Stimulated activated CD4-positive, alpha-beta T cell treated with anti-CD3 and anti-CD28 coated beads, Interleukin-4, amount 100 ng/mL, for 48 hours (primary cell): ENCODE measurements at regions not wholly inside any gene's neighbourhood (a gene's known extent, or its start where the extent isn't known, plus 50 kb on each side); places are given as distances from the start of the nearest gene placed in this dataset.

Source experiments
- DNase-seq, 2 donors: peaks; one replicate each; pipeline ENCODE4 v3.0.0-alpha.2; 2020; ENCODE audit warnings: low read depth in 2 of 2

DNA sequence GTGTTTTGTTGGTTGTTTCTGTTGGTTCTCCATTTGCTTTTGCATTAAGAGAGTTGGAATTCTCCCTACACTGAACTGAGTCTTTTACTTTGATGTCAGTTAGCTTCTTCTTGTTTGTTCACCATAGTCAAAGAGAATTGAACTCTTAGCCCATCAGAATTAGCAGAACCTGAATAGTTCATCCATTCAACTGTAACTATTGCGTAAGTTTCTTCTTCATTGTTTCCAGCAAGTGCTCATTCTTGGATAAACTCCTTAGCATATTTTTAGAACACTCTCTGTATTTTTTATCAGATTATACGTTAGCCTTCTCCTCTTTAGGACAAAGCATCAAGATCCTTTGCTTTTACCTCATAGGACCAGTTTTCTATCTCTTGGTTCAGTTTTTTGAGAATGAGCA, 128.4 kb upstream of the RAB11FIP2 start:
- DNase-seq, result no peak

GRCh38 chr10:118173296-118173695, 126.6 kb upstream of the RAB11FIP2 start:
- no peak for DNase-seq

DNA sequence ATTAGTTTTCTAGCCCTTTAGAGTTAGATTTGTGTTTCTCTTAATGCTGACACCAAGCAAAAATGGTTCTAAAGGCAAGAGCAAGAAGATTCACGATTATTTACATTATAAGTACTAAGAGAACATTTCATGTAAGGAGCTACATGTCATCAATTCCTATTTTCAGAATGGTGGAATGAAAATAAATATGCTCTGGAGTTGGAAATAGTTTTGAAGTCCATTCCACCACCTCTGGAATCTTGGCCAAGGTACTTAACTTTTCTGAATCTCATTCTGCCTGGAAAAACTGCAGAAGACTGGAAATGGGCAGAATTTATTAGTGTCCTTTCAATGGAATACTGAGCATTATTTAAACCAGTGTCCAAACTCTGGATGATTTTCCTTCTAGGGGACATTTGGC, 125.1 kb upstream of the RAB11FIP2 start:
- no peak for DNase-seq

- no peak for DNase-seq
Observed at GRCh38 chr10:118167056-118167700, 120.4 kb upstream of the RAB11FIP2 start.

GRCh38 chr10:118163217-118163616, 116.5 kb upstream of the RAB11FIP2 start:
- DNase-seq, result no peak

GRCh38 chr10:118161461-118162246, 114.9 kb upstream of the RAB11FIP2 start:
- DNase-seq, result no peak

GRCh38 chr10:118153287-118153686, 106.5 kb upstream of the RAB11FIP2 start:
- DNase-seq, result no peak

DNA sequence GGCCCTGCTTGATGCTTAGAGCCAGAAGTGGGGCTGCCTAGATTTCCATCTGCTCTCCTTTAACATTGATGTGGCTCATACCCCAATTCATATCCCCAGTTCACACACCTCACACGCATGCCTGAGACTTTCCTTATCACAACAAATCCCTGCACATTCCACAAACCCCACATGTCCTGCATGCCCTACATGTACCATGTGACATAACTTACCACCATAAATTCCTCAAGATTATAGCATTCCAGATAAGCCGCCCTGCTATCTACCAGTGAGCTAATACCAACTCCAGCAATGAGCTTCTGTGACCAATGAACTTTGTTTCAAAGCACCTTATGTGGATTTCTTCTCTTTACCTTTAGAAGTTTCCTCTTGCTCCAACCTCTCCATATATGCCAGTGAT, 104.7 kb upstream of the RAB11FIP2 start:
- DNase-seq, result no peak

- DNase-seq, result no peak
Observed at GRCh38 chr10:118148247-118148646, 101.5 kb upstream of the RAB11FIP2 start.

- no peak for DNase-seq
Observed at GRCh38 chr10:118145256-118145655, 98.5 kb upstream of the RAB11FIP2 start.

DNA sequence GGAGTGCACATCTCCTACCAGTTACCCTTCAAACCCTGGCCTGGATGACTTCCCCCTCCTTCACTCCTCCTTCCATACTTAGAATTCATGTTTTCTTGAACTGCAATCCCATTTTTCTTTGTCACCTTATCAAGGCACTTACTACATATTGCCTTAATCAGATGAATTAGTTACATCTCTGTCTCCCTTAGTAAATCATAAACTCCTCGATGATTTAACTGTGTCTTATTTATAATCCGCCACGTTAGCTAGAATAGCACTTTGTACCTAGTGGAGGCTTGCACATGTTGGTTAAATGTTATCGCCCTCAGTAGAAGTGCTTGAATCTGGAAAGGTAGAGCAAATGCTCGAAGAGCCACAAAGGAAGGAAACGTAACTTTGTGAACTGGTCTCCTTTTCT, 94.7 kb upstream of the RAB11FIP2 start:
- no peak for DNase-seq

GRCh38 chr10:118139321-118139720, 92.6 kb upstream of the RAB11FIP2 start:
- no peak for DNase-seq

DNA sequence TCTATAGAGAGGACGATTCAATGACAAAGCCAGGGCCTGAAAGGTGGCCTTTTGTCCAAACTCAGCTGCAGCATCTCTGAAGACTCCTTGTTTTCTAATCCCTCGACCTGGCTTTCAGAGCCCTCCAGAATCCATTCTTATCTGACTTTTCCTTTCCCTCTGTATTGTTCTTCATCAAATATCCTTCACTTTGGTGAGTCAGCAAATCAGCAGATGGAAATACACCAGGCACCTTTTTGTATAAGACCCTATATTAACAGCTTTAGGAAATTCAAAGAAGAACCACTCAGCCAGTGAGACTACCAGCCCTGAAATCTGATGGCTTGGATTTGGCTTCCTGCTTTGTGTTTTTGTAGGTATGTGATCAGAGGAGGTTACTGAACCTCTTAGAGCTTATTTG, 81.9 kb upstream of the RAB11FIP2 start:
- DNase-seq, result no peak

- DNase-seq, result no peak
Observed at GRCh38 chr10:118118716-118119115, 72.0 kb upstream of the RAB11FIP2 start.

DNA sequence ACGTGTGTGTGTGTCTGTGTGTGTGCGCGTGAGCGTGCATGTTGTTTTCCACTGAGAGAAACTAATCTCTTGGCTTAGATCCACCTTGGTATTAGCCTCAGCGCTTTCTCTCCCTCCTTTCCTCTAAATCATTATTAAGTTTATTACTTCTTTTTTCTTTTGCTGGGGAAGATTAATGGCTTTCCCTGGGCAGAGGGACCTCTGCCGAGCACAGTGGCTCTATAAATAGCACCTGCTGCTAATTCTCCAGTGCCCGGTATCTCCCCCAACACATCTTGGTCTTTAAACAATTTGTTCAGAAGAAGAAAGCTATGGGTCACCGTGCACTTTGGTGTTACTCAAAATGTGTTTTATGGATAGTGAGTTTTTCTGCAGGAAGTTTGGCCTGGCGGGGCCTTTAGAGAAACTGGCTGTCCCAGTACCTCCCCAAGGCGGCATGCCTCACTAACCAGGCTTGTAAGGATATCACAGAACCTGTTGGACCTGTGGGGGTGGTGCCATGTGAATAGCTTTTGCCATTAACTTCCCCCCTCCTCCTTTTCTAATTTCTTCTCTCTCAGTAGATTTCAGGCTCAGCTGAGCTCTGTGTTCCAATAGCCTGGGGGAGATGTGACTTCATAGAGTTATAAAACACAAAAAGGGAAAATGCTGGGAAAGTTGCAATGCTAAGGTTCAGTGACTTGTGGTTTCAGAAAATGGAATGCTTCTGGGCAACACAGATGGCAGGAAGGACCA, 70.1 kb upstream of the RAB11FIP2 start:
- DNase-seq, result no peak

DNA sequence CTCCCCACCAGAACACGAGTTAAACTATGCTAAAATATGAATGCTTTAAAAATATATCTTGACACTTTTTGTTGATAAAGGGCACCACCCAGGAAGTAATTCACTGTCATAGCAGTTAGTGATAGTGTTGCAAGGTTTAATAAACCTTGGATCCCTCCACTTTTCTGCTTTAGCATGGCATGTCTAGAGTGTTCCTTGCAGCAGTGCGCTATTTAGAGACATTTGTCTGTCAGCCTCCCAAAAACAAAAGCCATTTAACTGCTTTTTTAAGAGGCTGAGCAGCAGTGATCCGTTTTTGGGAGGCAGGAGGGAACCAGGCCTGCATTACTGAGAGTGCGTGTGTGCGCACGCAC, 69.6 kb upstream of the RAB11FIP2 start:
- no peak for DNase-seq

DNA sequence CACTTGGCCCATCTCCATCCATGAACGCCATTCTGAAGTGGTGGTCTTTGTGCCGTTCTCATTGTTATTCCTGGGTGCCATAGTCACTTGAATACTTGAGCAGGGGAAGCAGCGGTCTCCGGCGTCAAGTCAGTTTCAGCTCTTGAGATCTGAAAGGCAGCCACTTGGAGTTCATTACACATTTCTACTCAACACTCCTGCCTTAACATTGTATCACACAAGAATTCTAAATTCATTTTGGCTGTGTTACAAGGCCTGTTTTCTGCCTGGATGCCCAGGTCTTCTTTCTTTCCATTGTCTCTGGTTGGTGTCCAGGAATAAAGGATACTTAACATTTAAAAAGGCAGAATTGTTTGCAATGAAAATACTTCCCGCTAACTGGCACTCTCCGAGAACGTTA, 69.0 kb upstream of the RAB11FIP2 start:
- no peak for DNase-seq

- DNase-seq, result no peak
Observed at GRCh38 chr10:118114992-118115391, 68.3 kb upstream of the RAB11FIP2 start.

- DNase-seq, result no peak
Observed at GRCh38 chr10:118112543-118113125, 65.9 kb upstream of the RAB11FIP2 start.

DNA sequence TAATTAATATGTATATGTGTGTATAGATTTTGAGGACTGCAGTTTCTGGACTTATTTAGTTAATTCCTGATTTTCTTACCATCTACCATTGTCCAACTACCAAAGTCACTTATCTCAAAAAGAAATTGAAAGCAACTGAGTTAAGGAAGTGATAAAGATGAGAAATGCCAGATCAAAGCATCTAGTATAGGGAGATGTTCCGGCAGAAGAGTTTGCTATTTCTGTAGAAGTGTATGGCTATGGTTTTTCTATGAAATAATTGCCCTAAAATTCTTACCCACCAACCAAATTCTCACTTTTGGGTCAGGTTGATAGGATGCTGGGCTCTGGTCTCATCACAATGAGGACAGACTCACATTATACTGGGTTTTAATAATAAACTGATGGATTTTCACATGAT, 64.0 kb upstream of the RAB11FIP2 start:
- DNase-seq, result no peak

DNA sequence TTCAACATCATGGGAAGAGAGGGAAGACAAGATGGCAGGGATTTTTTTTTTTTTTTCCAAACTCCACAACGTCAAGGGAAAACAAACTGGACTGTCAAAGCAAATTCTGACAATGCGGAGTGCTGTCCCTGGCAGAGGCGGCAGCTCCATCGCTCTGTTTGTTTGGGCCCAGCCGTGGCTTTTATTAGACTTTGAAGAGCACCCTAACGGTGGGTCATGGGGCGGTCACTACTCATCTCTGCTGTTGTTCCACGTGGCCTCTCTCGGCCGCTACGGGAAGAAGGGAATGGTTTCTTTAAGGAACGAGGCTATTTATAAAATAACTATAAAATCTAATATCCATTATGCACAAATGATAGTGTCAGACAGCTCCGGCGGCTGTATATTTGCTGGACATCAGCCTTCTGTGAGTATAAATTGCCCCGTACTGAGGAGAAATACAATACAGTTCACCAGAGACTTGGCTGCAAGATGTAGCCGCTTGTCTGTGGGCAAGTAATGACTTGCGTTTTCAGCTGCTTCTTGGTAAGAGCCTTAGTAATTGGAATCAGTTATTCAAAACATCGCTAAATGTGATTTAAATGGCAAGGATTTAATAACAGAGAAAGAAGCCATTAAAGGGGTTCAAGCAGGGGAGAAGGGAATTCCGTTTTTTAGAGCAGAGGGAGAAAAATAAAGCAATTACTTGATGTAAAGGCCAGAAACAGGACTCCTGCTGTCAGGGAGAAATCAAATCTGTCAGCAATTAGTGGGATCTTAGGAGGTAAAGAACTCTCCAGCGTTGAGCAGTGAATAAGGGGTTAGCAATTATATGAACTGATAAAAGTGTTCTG, 61.7 kb upstream of the RAB11FIP2 start:
- DNase-seq, result no peak

GRCh38 chr10:118107541-118107940, 60.8 kb upstream of the RAB11FIP2 start:
- no peak for DNase-seq
